ENCODE measurements at regions not wholly inside any gene's neighbourhood (a gene's known extent, or its start where the extent isn't known, plus 50 kb on each side); places are given as distances from the start of the nearest gene placed in this dataset.

DNA sequence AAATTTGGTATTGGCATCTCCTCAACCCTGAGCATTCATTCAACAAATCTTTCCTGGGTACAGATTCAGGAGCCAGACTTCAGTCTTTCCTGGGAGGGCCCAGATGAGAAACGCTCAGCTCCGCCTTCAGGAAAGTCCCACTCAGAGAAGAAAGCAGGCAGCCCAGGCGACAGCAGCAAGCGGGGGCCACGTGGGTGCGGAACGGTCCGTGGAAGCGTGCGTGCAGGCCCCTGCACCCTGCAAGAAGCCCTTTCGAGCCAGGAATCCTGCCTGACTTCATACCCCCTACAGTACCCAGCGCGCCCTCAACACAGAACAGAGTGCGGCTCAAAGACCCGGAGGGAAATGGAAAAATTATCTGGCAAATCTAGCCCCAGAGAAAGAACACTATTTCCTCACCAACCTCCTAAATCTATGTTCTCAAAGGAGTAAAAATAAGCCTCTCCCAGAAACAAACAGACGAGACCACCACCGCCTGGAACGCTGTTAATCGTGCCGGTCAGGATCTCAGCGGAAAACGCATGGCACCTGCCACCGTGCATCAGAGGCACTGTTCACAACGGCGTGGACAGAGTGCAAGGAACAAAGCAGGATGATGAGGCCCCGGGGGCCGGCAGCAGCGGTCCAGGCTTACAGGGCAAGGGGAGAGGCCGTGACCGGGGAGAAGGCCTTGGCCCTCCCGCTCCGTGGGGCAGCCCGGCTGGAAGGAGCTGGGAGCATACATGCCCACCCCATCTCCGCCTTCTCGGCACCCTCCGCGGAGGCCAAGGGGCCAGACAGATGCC lies 318.3 kb downstream of the EIPR1 start:
- 63 to 74% (median 70%) methylated on average over 30 to 37 of the region's 37 CpGs for WGBS, 4 donors
- no peaks in the 10 kb centered on the region for H3K9me3 ChIP-seq (replicated peaks in 1 of 3)
- peak in 1 of 7 donors; percentile 24 for DNase-seq

GRCh38 chr2:3054066-3054465 lies 323.6 kb downstream of the EIPR1 start:
- DNase-seq: no peak
- WGBS, 4 donors: 84 to 88% (median 86%) methylated on average over 8 of the region's 8 CpGs
- Histone ChIP-seq H3K36me3 (replicated peaks in 1 of 2) (no peaks in the 10 kb centered on the region), H3K27me3 (no peaks in the 10 kb centered on the region), H3K4me1 (replicated peaks in 1 of 2) (no peaks in the 10 kb centered on the region), H3K9me3 (replicated peaks in 1 of 3) (no peaks in the 10 kb centered on the region), H3K4me3 (no peak overlapping the region), H3K27ac (no peak overlapping the region)
- intact Hi-C loops (cut with DNase I): no loop called here
- no peak for TF ChIP-seq POLR2A (IDR thresholded peaks at IDR 0.05)
- TF ChIP-seq, protein P1, sequence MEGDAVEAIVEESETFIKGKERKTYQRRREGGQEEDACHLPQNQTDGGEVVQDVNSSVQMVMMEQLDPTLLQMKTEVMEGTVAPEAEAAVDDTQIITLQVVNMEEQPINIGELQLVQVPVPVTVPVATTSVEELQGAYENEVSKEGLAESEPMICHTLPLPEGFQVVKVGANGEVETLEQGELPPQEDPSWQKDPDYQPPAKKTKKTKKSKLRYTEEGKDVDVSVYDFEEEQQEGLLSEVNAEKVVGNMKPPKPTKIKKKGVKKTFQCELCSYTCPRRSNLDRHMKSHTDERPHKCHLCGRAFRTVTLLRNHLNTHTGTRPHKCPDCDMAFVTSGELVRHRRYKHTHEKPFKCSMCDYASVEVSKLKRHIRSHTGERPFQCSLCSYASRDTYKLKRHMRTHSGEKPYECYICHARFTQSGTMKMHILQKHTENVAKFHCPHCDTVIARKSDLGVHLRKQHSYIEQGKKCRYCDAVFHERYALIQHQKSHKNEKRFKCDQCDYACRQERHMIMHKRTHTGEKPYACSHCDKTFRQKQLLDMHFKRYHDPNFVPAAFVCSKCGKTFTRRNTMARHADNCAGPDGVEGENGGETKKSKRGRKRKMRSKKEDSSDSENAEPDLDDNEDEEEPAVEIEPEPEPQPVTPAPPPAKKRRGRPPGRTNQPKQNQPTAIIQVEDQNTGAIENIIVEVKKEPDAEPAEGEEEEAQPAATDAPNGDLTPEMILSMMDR (IDR thresholded peaks at IDR 0.05): no peak

More for the DNA sequence above, 318.3 kb downstream of the EIPR1 start:
- TF ChIP-seq, protein P1 (IDR thresholded peaks at IDR 0.05): no peak
- TF ChIP-seq POLR2A (IDR thresholded peaks at IDR 0.05): no peak
- H3K4me3 ChIP-seq: no peak overlapping the region
- H3K27ac ChIP-seq: no peak overlapping the region
- intact Hi-C loops (cut with DNase I): no loop called here
- H3K36me3 ChIP-seq (replicated peaks in 1 of 2): no peaks in the 10 kb centered on the region
- no peaks in the 10 kb centered on the region for H3K4me1 ChIP-seq (replicated peaks in 1 of 2)
- no peaks in the 10 kb centered on the region for H3K27me3 ChIP-seq

- no peak for TF ChIP-seq POLR2A (IDR thresholded peaks at IDR 0.05)
- TF ChIP-seq, protein P1 (IDR thresholded peaks at IDR 0.05): no peak
- Histone ChIP-seq H3K9me3 (replicated peaks in 1 of 3) (no peaks in the 10 kb centered on the region), H3K4me3 (no peak overlapping the region), H3K27ac (no peak overlapping the region), H3K36me3 (replicated peaks in 1 of 2) (no peaks in the 10 kb centered on the region), H3K27me3 (no peaks in the 10 kb centered on the region), H3K4me1 (replicated peaks in 1 of 2) (no peaks in the 10 kb centered on the region)
- WGBS, 4 donors: 72 to 79% (median 76%) methylated on average over 5 of the region's 5 CpGs
- no peak for DNase-seq
- intact Hi-C loops (cut with DNase I): no loop called here
Measured at GRCh38 chr2:3051266-3051665, 326.4 kb downstream of the EIPR1 start.

DNA sequence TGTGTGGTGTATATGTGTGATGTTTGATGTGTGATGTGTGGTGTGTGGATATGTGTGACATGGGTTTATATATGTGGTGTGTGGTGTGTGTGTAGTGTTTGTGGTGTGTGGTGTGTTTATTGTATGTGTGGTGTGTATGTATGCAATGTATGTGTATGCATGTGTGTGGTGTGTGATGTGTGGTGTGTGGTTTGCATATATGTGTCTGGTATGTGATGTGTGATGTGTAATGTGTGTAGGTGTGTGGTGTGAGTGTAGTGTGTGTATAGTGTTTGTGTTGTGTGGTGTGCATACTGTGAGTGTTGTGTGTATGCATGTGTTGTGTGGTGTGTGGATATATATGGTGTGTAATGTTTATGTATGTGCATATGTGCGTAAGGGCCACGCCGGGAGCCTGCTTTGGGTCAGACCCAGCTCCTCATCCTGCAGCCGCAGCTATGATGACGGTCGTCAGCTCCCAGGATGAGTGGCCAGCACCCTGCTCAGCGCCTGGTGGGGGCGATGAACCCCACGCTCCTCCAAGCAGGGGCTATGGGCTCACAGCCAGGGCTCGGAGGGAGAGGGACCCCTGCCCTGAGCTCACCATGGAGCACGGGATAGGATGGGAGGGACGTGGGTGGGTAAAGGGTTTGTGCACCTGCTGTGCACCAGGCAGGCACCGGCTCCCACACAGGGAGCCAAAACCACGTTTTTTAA lies 331.3 kb downstream of the EIPR1 start:
- Histone ChIP-seq H3K27ac (no peak overlapping the region), H3K27me3 (no peaks in the 10 kb centered on the region), H3K36me3 (replicated peaks in 1 of 2) (no peaks in the 10 kb centered on the region), H3K4me3 (no peak overlapping the region), H3K4me1 (replicated peaks in 1 of 2) (peaks cover 0 to 10% of the 10 kb centered on the region in 2 donors), H3K9me3 (replicated peaks in 1 of 3) (no peaks in the 10 kb centered on the region)
- intact Hi-C loops (cut with DNase I): no loop called here
- peak in 1 of 7 donors; percentile 27 for DNase-seq
- TF ChIP-seq, protein P1 (IDR thresholded peaks at IDR 0.05): no peak
- TF ChIP-seq POLR2A (IDR thresholded peaks at IDR 0.05): no peak
- WGBS, 4 donors: 84 to 87% (median 86%) methylated on average over 10 to 14 of the region's 14 CpGs
